ENCODE measurements at regions not wholly inside any gene's neighbourhood (a gene's known extent, or its start where the extent isn't known, plus 50 kb on each side); places are given as distances from the start of the nearest gene placed in this dataset.

DNA sequence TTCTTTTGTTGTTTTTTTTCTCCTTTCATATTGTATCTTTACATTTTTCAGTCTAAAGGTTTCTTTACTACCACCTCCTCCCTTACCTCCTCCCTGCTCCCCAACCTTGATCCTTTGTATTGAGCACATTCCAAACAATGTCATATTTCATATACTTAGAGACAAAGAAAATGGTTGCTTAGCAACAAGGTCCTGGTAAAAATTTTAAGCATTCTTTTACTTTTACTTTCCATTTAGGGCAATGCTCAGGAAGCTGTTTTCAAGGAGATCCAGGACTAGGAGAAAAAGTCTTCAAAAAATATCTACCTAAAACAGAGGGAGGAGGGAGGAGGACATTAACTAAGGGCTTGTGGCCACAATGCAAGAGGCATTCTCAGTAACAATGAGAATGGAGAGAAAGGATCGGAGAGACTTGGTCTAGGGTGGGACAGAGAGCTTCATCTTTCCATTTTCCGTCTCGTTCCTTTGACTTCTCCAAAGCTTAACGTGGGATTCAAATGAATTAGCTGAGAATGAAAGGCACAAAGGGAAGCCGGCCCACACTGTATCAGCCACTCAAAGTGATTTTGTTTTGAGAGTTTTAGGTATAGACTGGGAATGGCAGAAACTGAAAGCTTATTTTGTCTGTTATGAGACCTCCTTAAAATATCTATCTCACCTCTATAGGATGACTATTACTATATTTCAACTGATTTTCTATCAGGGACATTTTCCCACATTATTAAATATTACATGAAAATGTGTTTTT lies 455.7 kb downstream of the RAB38 start:
- Histone ChIP-seq H3K27ac (ENCODE audit: low read length) (no peak overlapping the region), H4K20me1 (ENCODE audit: insufficient read depth) (no peaks in the 10 kb centered on the region), H3K4me3 (ENCODE audit: low read length) (no peak overlapping the region), H3K9me2 (ENCODE audit: insufficient read depth, low read length) (no peaks in the 10 kb centered on the region), H2AFZ (ENCODE audit: low read depth, low read length) (no peak overlapping the region), H3F3A (ENCODE audit: insufficient read depth, low read length, poor library complexity, severe bottlenecking) (no peaks in the 10 kb centered on the region), H3K36me3 (ENCODE audit: insufficient read depth, low read length) (no peaks in the 10 kb centered on the region), H3K27me3 (ENCODE audit: insufficient read depth, low read depth, low read length) (no peaks in the 10 kb centered on the region), H3K4me2 (ENCODE audit: low read length) (no peak overlapping the region), H3K9ac (ENCODE audit: low read length) (no peak overlapping the region), H3K79me2 (replicated peaks; ENCODE audit: insufficient read depth, low read length) (no peaks in the 10 kb centered on the region), H3K9me3 (ENCODE audit: low read length) (no peaks in the 10 kb centered on the region)
- TF ChIP-seq MXI1 (conservative IDR thresholded peaks at IDR 0.05; ENCODE audit: poor library complexity, severe bottlenecking) (no peak), TAF1 (IDR thresholded peaks at IDR 0.05; ENCODE audit: low read depth) (no peak), SMC3 (conservative IDR thresholded peaks at IDR 0.05; ENCODE audit: poor library complexity) (no peak), POLR2AphosphoS5 (IDR thresholded peaks at IDR 0.05) (no peak), EZH2 (IDR thresholded peaks at IDR 0.05; ENCODE audit: borderline replicate concordance, insufficient read depth, low read length, poor library complexity, severe bottlenecking) (no peak), EP300 (conservative IDR thresholded peaks at IDR 0.05; ENCODE audit: poor library complexity, severe bottlenecking) (no peak), RAD21 (conservative IDR thresholded peaks at IDR 0.05) (no peak)
- TF ChIP-seq, protein P1, sequence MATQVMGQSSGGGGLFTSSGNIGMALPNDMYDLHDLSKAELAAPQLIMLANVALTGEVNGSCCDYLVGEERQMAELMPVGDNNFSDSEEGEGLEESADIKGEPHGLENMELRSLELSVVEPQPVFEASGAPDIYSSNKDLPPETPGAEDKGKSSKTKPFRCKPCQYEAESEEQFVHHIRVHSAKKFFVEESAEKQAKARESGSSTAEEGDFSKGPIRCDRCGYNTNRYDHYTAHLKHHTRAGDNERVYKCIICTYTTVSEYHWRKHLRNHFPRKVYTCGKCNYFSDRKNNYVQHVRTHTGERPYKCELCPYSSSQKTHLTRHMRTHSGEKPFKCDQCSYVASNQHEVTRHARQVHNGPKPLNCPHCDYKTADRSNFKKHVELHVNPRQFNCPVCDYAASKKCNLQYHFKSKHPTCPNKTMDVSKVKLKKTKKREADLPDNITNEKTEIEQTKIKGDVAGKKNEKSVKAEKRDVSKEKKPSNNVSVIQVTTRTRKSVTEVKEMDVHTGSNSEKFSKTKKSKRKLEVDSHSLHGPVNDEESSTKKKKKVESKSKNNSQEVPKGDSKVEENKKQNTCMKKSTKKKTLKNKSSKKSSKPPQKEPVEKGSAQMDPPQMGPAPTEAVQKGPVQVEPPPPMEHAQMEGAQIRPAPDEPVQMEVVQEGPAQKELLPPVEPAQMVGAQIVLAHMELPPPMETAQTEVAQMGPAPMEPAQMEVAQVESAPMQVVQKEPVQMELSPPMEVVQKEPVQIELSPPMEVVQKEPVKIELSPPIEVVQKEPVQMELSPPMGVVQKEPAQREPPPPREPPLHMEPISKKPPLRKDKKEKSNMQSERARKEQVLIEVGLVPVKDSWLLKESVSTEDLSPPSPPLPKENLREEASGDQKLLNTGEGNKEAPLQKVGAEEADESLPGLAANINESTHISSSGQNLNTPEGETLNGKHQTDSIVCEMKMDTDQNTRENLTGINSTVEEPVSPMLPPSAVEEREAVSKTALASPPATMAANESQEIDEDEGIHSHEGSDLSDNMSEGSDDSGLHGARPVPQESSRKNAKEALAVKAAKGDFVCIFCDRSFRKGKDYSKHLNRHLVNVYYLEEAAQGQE (IDR thresholded peaks at IDR 0.05; ENCODE audit: borderline replicate concordance): no peak
- TF ChIP-seq, protein P2, sequence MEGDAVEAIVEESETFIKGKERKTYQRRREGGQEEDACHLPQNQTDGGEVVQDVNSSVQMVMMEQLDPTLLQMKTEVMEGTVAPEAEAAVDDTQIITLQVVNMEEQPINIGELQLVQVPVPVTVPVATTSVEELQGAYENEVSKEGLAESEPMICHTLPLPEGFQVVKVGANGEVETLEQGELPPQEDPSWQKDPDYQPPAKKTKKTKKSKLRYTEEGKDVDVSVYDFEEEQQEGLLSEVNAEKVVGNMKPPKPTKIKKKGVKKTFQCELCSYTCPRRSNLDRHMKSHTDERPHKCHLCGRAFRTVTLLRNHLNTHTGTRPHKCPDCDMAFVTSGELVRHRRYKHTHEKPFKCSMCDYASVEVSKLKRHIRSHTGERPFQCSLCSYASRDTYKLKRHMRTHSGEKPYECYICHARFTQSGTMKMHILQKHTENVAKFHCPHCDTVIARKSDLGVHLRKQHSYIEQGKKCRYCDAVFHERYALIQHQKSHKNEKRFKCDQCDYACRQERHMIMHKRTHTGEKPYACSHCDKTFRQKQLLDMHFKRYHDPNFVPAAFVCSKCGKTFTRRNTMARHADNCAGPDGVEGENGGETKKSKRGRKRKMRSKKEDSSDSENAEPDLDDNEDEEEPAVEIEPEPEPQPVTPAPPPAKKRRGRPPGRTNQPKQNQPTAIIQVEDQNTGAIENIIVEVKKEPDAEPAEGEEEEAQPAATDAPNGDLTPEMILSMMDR (IDR thresholded peaks at IDR 0.05; ENCODE audit: poor library complexity, severe bottlenecking): no peak

DNA sequence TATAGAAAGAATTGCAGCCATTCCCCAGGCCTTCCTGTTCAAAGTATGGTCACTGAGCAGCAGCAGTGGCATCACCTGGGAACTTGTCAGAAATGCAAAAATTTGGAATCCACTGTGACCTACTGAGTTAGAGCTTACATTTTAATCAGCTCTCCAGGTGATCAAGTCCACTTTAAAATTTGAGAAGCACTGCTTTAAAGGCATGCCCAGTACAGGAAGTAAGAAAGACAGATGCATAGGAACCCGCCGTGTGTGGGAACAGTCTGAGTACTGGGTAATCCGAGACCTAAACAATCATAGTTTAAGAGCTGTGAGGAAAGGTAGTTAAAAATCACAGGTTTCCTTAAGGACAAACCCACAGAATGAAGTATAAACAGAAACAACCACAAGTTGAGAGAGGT lies 462.4 kb downstream of the RAB38 start:
- H2AFZ ChIP-seq (ENCODE audit: low read depth, low read length): no peak overlapping the region

More for the DNA sequence above, 462.4 kb downstream of the RAB38 start:
- H4K20me1 ChIP-seq (ENCODE audit: insufficient read depth): no peaks in the 10 kb centered on the region
- no peaks in the 10 kb centered on the region for H3F3A ChIP-seq (ENCODE audit: insufficient read depth, low read length, poor library complexity, severe bottlenecking)
- H3K4me2 ChIP-seq (ENCODE audit: low read length): no peak overlapping the region
- no peak overlapping the region for H3K4me3 ChIP-seq (ENCODE audit: low read length)
- no peak overlapping the region for H3K9ac ChIP-seq (ENCODE audit: low read length)
- H3K27ac ChIP-seq (ENCODE audit: low read length): no peak overlapping the region
- TF ChIP-seq, protein P2 (IDR thresholded peaks at IDR 0.05; ENCODE audit: poor library complexity, severe bottlenecking): no peak
- TF ChIP-seq MXI1 (conservative IDR thresholded peaks at IDR 0.05; ENCODE audit: poor library complexity, severe bottlenecking): no peak
- TF ChIP-seq TAF1 (IDR thresholded peaks at IDR 0.05; ENCODE audit: low read depth): no peak
- TF ChIP-seq POLR2AphosphoS5 (IDR thresholded peaks at IDR 0.05): no peak
- no peak for TF ChIP-seq RAD21 (conservative IDR thresholded peaks at IDR 0.05)
- no peak for TF ChIP-seq EP300 (conservative IDR thresholded peaks at IDR 0.05; ENCODE audit: poor library complexity, severe bottlenecking)
- no peak for TF ChIP-seq EZH2 (IDR thresholded peaks at IDR 0.05; ENCODE audit: borderline replicate concordance, insufficient read depth, low read length, poor library complexity, severe bottlenecking)
- TF ChIP-seq, protein P1 (IDR thresholded peaks at IDR 0.05; ENCODE audit: borderline replicate concordance): no peak
- TF ChIP-seq SMC3 (conservative IDR thresholded peaks at IDR 0.05; ENCODE audit: poor library complexity): no peak
- H3K36me3 ChIP-seq (ENCODE audit: insufficient read depth, low read length): no peaks in the 10 kb centered on the region
- no peaks in the 10 kb centered on the region for H3K79me2 ChIP-seq (replicated peaks; ENCODE audit: insufficient read depth, low read length)
- H3K9me3 ChIP-seq (ENCODE audit: low read length): no peaks in the 10 kb centered on the region
- H3K9me2 ChIP-seq (ENCODE audit: insufficient read depth, low read length): no peaks in the 10 kb centered on the region
- no peaks in the 10 kb centered on the region for H3K27me3 ChIP-seq (ENCODE audit: insufficient read depth, low read depth, low read length)

All from neural cell (in vitro differentiated cells).